Esophagus squamous epithelium (tissue), 5 donors: ENCODE measurements at regions not wholly inside any gene's neighbourhood (a gene's known extent, or its start where the extent isn't known, plus 50 kb on each side); places are given as distances from the start of the nearest gene placed in this dataset.
"Not testable (repeated sequence)": the region's sequence is repeated elsewhere in the genome, so short reads cannot be mapped to it uniquely, and the experiment has no call there.

Experiments
- DNase-seq: peaks from one replicate; lab custom pipeline; 2025; lab: John Stamatoyannopoulos, UW
- H3K27ac ChIP-seq, 4 donors: fragments of 200-600 bp; sonication (generic); one replicate each; pipeline ENCODE4 v1.5.1; 2016 to 2019; ENCODE audit warnings: mild to moderate bottlenecking in 1 of 4
- H3K27me3 ChIP-seq, 4 donors: fragments of 200-600 bp; sonication (generic); 1 replicate in 3 of 4; 2 replicates in 1 of 4; pipeline versions ENCODE4 v1.5.1 to v1.6.0; 2017 to 2021; ENCODE audit warnings: antibody characterized with exemption in 1 of 4
- H3K36me3 ChIP-seq, 3 donors: fragments of 200-600 bp; sonication (generic); one replicate each; pipeline ENCODE4 v1.5.1; 2016 to 2019
- H3K4me1 ChIP-seq, 3 donors: fragments of 200-600 bp; sonication (generic); one replicate each; pipeline ENCODE4 v1.5.1; 2017 to 2019
- H3K4me3 ChIP-seq, 4 donors: fragments of 200-600 bp; sonication (generic); 1 replicate in 3 of 4; 2 replicates in 1 of 4; pipeline ENCODE4 v1.5.1; 2016 to 2019; ENCODE audit warnings: mild to moderate bottlenecking in 2 of 4, moderate library complexity in 1 of 4
- H3K9me3 ChIP-seq, 3 donors: fragments of 200-600 bp; sonication (generic); one replicate each; pipeline ENCODE4 v1.5.1; 2016 to 2019
- POLR2A ChIP-seq, 4 donors: fragments of 450-650 bp; IDR thresholded peaks; one replicate each; pipeline ENCODE4 v1.6.1; 2017; ENCODE audit warnings: antibody characterized with exemption in 4 of 4, mild to moderate bottlenecking in 4 of 4, moderate library complexity in 3 of 4
- WGBS, 2 donors: methylation state at CpG; one replicate each; pipeline ENCODE4 v1.1.5; 2018; 5-methylcytosine and 5-hydroxymethylcytosine counted together
- intact Hi-C: fragments of 100-400 bp; cut with DNase I; formaldehyde crosslinking; loops from one replicate; pipeline ENCODE4 v1.15.0; 2022
- TF ChIP-seq, protein P1 (sequence below), 6 experiments: fragments of 450-650 bp in 4 of 6; fragments of 200-600 bp in 2 of 6; sonication (generic) in 2 of 6; IDR thresholded peaks; one replicate each; pipeline ENCODE4 v1.5.1; 2016 to 2019; ENCODE audit warnings: antibody characterized with exemption in 6 of 6, mild to moderate bottlenecking in 4 of 6, moderate library complexity in 4 of 6
- donor health status: DM: yes; HTN: yes; CAD: no.

- Histone ChIP-seq H3K4me3 (no peak overlapping the region), H3K4me1 (no peaks in the 10 kb centered on the region), H3K9me3 (no peaks in the 10 kb centered on the region), H3K27me3 (no peaks in the 10 kb centered on the region), H3K36me3 (no peaks in the 10 kb centered on the region), H3K27ac (no peak overlapping the region)
- intact Hi-C loops = no loop called here
- no peak for DNase-seq
- TF ChIP-seq, protein P1, sequence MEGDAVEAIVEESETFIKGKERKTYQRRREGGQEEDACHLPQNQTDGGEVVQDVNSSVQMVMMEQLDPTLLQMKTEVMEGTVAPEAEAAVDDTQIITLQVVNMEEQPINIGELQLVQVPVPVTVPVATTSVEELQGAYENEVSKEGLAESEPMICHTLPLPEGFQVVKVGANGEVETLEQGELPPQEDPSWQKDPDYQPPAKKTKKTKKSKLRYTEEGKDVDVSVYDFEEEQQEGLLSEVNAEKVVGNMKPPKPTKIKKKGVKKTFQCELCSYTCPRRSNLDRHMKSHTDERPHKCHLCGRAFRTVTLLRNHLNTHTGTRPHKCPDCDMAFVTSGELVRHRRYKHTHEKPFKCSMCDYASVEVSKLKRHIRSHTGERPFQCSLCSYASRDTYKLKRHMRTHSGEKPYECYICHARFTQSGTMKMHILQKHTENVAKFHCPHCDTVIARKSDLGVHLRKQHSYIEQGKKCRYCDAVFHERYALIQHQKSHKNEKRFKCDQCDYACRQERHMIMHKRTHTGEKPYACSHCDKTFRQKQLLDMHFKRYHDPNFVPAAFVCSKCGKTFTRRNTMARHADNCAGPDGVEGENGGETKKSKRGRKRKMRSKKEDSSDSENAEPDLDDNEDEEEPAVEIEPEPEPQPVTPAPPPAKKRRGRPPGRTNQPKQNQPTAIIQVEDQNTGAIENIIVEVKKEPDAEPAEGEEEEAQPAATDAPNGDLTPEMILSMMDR (IDR thresholded peaks at IDR 0.05) = no peak
- no peak for TF ChIP-seq POLR2A (IDR thresholded peaks at IDR 0.05)
- 50 to 57% methylated on average over 2 of the region's 2 CpGs for WGBS, 2 donors
These were observed 157.5 kb downstream of the XPNPEP1 start for GRCh38 chr10:109765838-109766237.

GRCh38 chr10:109762555-109762954, 160.8 kb downstream of the XPNPEP1 start:
- intact Hi-C loops = no loop called here
- Histone ChIP-seq H3K4me1 (no peaks in the 10 kb centered on the region), H3K9me3 (no peaks in the 10 kb centered on the region), H3K4me3 (no peak overlapping the region), H3K27me3 (no peaks in the 10 kb centered on the region), H3K27ac (no peak overlapping the region), H3K36me3 (no peaks in the 10 kb centered on the region)
- no peak for DNase-seq
- TF ChIP-seq, protein P1 (IDR thresholded peaks at IDR 0.05) = no peak
- no peak for TF ChIP-seq POLR2A (IDR thresholded peaks at IDR 0.05)

- 55 to 61% methylated on average over 6 of the region's 6 CpGs for WGBS, 2 donors
- intact Hi-C loops, H3K27me3 ChIP-seq, H3K4me3 ChIP-seq, DNase-seq, H3K27ac ChIP-seq, H3K36me3 ChIP-seq, H3K9me3 ChIP-seq, H3K4me1 ChIP-seq: not testable (repeated sequence)
These were observed 165.6 kb downstream of the XPNPEP1 start for GRCh38 chr10:109757670-109758069.

DNA sequence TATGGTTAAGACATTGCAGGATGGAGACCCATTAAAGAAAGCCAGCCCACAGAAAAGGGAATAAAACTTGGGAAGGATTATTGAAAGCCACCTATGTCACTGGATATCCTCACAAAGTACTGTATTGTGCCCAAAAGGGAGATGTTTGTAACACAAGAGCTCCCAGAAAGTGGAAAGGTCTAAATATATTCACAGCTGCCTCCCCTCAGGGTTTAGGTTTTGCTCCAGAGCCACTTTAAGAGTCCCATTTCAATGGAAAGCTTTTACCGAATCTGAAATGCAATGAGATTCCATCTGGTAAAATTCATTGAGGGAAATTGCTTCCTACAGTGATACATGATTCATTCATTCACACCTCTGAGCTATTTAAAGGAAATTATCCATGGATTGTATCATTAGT, 176.4 kb downstream of the XPNPEP1 start:
- no peak overlapping the region for H3K27ac ChIP-seq
- H3K9me3 ChIP-seq = no peaks in the 10 kb centered on the region
- no peaks in the 10 kb centered on the region for H3K27me3 ChIP-seq
- no peak overlapping the region for H3K4me3 ChIP-seq
- 91 to 95% methylated on average over 1 of the region's 1 CpG for WGBS, 2 donors
- intact Hi-C loops = no loop called here
- TF ChIP-seq, protein P1 (IDR thresholded peaks at IDR 0.05) = no peak
- TF ChIP-seq POLR2A (IDR thresholded peaks at IDR 0.05) = no peak
- H3K4me1 ChIP-seq = no peaks in the 10 kb centered on the region
- no peak for DNase-seq
- no peaks in the 10 kb centered on the region for H3K36me3 ChIP-seq

- no peak for DNase-seq
- TF ChIP-seq POLR2A (IDR thresholded peaks at IDR 0.05) = no peak
- TF ChIP-seq, protein P1 (IDR thresholded peaks at IDR 0.05) = no peak
These were observed 179.3 kb downstream of the XPNPEP1 start for GRCh38 chr10:109744020-109744419.

DNA sequence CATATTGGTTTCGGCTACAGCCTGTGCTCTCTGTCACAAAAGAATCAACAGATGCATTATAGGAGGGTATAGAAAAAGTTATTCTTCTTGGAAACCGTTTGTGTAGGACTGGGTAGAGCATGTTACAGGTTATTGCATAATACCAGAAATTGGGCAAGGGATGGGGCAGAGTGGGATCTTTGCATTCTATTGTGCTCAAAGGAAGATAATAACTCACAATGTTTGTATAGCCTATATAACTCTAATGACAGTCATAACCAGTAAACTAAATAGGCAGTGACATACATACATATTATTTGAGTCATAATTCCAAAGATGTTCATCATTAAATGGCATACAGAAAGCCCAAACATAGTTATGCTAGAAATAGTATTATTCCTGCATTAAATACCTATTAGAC, 179.7 kb downstream of the XPNPEP1 start:
- H3K27ac ChIP-seq = no peak overlapping the region
- H3K4me1 ChIP-seq = no peaks in the 10 kb centered on the region
- TF ChIP-seq, protein P1 (IDR thresholded peaks at IDR 0.05) = no peak
- no peak for TF ChIP-seq POLR2A (IDR thresholded peaks at IDR 0.05)
- no peaks in the 10 kb centered on the region for H3K9me3 ChIP-seq
- H3K27me3 ChIP-seq = no peaks in the 10 kb centered on the region
- 27 to 37% methylated on average over 2 of the region's 2 CpGs for WGBS, 2 donors
- no peak for DNase-seq
- H3K4me3 ChIP-seq = no peak overlapping the region
- intact Hi-C loops = no loop called here
- H3K36me3 ChIP-seq = no peaks in the 10 kb centered on the region

More at GRCh38 chr10:109744020-109744419, 179.3 kb downstream of the XPNPEP1 start:
- no peak overlapping the region for H3K27ac ChIP-seq
- no peaks in the 10 kb centered on the region for H3K27me3 ChIP-seq
- intact Hi-C loops = no loop called here
- no peaks in the 10 kb centered on the region for H3K9me3 ChIP-seq
- H3K36me3 ChIP-seq = no peaks in the 10 kb centered on the region
- no peak overlapping the region for H3K4me3 ChIP-seq
- H3K4me1 ChIP-seq = no peaks in the 10 kb centered on the region
